Suprapubic skin (tissue), 4 donors: ENCODE measurements at regions not wholly inside any gene's neighbourhood (a gene's known extent, or its start where the extent isn't known, plus 50 kb on each side); places are given as distances from the start of the nearest gene placed in this dataset.

Experiments
- DNase-seq, 2 donors: peaks; one replicate each; pipeline ENCODE4 v3.0.0-alpha.2; 2019; ENCODE audit warnings: low spot score in 2 of 2
- H3K27ac ChIP-seq: fragments of 200-600 bp; sonication (generic); one replicate; pipeline ENCODE4 v1.5.1; 2019
- H3K27me3 ChIP-seq: fragments of 200-600 bp; sonication (generic); one replicate; pipeline ENCODE4 v1.5.1; 2019
- H3K36me3 ChIP-seq: fragments of 200-600 bp; sonication (generic); one replicate; pipeline ENCODE4 v1.5.1; 2019
- H3K4me1 ChIP-seq: fragments of 200-600 bp; sonication (generic); one replicate; pipeline ENCODE4 v1.5.1; 2019
- H3K4me3 ChIP-seq: fragments of 200-600 bp; sonication (generic); one replicate; pipeline ENCODE4 v1.5.1; 2019; ENCODE audit warnings: mild to moderate bottlenecking
- H3K9me3 ChIP-seq: fragments of 200-600 bp; sonication (generic); one replicate; pipeline ENCODE4 v1.5.1; 2019
- EP300 ChIP-seq: sonication (generic); formaldehyde crosslinking; IDR thresholded peaks from one replicate; pipeline ENCODE4 v1.6.1; 2017; ENCODE audit warnings: antibody characterized with exemption
- POLR2A ChIP-seq, 2 donors: fragments of 450-650 bp; IDR thresholded peaks; one replicate each; pipeline ENCODE4 v1.6.1; 2017; ENCODE audit warnings: antibody characterized with exemption in 2 of 2, mild to moderate bottlenecking in 2 of 2, moderate library complexity in 2 of 2
- POLR2AphosphoS5 ChIP-seq, 3 donors: sonication (generic); formaldehyde crosslinking; IDR thresholded peaks; one replicate each; pipeline ENCODE4 v1.6.1; 2017; ENCODE audit warnings: antibody characterized with exemption in 3 of 3
- WGBS: methylation state at CpG from one replicate; pipeline ENCODE4 v1.1.5; 2018; 5-methylcytosine and 5-hydroxymethylcytosine counted together
- TF ChIP-seq, protein P1 (sequence below), 2 donors: fragments of 200-600 bp in 1 of 2; fragments of 450-650 bp in 1 of 2; sonication (generic) in 1 of 2; IDR thresholded peaks; one replicate each; pipeline ENCODE4 v1.5.1; 2016 to 2019; ENCODE audit warnings: antibody characterized with exemption in 2 of 2, mild to moderate bottlenecking in 1 of 2, moderate library complexity in 1 of 2

DNA sequence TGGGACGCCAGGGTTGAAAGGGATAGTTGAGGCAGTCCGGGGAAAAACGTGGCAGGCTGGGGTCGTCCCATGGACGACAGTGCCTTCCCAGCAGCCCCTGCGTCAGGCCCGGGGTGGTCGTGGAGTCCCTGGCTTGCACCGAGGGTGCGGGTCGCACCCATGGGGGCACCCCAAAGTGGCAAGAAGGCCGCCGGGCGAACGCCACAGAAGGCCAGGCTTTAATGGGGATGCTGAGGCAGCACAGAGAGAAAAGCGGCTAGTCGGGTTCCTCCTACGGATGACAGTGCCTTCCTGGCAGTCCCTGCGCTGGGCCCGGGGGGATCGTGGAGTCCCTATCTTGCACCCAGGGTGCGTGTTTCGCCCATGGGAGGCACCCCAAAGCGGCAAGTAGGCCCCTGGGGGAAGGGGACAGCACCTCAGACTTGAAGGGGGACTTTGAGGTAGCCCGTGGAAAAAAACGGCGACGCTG, 158.6 kb upstream of the ALG10B start:
- Histone ChIP-seq H3K36me3 (no peaks in the 10 kb centered on the region), H3K4me3 (no peak overlapping the region), H3K9me3 (no peaks in the 10 kb centered on the region), H3K27me3 (no peaks in the 10 kb centered on the region), H3K4me1 (no peaks in the 10 kb centered on the region), H3K27ac (no peak overlapping the region)
- DNase-seq: no peak
- WGBS: 92% methylated on average over 22 of the region's 28 CpGs
- no peak for TF ChIP-seq EP300
- TF ChIP-seq, protein P1, sequence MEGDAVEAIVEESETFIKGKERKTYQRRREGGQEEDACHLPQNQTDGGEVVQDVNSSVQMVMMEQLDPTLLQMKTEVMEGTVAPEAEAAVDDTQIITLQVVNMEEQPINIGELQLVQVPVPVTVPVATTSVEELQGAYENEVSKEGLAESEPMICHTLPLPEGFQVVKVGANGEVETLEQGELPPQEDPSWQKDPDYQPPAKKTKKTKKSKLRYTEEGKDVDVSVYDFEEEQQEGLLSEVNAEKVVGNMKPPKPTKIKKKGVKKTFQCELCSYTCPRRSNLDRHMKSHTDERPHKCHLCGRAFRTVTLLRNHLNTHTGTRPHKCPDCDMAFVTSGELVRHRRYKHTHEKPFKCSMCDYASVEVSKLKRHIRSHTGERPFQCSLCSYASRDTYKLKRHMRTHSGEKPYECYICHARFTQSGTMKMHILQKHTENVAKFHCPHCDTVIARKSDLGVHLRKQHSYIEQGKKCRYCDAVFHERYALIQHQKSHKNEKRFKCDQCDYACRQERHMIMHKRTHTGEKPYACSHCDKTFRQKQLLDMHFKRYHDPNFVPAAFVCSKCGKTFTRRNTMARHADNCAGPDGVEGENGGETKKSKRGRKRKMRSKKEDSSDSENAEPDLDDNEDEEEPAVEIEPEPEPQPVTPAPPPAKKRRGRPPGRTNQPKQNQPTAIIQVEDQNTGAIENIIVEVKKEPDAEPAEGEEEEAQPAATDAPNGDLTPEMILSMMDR (IDR thresholded peaks at IDR 0.05): no peak
- TF ChIP-seq POLR2A (IDR thresholded peaks at IDR 0.05): no peak
- TF ChIP-seq POLR2AphosphoS5 (IDR thresholded peaks at IDR 0.05): no peak

DNA sequence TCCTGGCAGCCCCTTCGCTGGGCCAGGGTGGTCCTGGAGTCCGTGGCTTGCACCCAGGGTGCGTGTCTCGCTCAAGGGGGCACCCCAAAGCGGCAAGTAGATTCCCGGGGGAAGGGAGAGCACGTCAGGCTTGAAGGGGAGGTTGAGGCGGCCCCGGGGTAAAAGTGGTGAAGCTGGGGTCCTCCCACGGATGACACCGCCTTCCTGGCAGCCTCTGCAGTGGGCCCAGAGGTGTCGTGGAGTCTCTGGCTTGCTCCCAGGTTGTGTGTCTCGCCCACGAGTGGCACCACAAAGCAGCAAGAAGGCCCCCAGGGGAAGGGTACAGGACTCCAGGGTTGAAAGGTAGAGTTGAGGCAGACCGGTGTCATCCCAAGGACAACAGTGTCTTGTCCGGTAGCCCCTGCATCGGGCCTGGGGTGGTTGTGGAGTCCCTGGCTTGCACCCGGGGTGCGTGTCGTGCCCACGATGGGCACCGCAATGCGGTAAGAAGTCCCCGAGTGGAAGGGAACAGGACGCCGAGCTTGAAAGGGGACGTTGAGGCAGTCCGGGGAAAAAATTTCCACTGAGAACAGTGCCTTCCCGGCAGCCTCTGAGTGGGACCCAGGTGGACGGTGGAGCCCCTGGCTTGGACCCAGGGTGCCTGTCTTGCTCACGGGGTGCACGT, 158.0 kb upstream of the ALG10B start:
- DNase-seq: no peak
- Histone ChIP-seq H3K27ac (no peak overlapping the region), H3K4me1 (no peaks in the 10 kb centered on the region), H3K4me3 (no peak overlapping the region), H3K9me3 (no peaks in the 10 kb centered on the region), H3K27me3 (no peaks in the 10 kb centered on the region), H3K36me3 (no peaks in the 10 kb centered on the region)
- TF ChIP-seq POLR2AphosphoS5 (IDR thresholded peaks at IDR 0.05) (no peak), POLR2A (IDR thresholded peaks at IDR 0.05) (no peak), EP300 (no peak)
- TF ChIP-seq, protein P1 (IDR thresholded peaks at IDR 0.05): no peak
- 91% methylated on average over 32 of the region's 32 CpGs for WGBS

GRCh38 chr12:38159092-38159551, 157.5 kb upstream of the ALG10B start:
- Histone ChIP-seq H3K9me3 (no peaks in the 10 kb centered on the region), H3K27me3 (no peaks in the 10 kb centered on the region), H3K4me1 (no peaks in the 10 kb centered on the region), H3K27ac (no peak overlapping the region), H3K4me3 (no peak overlapping the region), H3K36me3 (no peaks in the 10 kb centered on the region)
- WGBS: 92% methylated on average over 13 of the region's 19 CpGs
- TF ChIP-seq EP300 (no peak), POLR2AphosphoS5 (IDR thresholded peaks at IDR 0.05) (no peak), POLR2A (IDR thresholded peaks at IDR 0.05) (no peak)
- TF ChIP-seq, protein P1 (IDR thresholded peaks at IDR 0.05): no peak
- no peak for DNase-seq

DNA sequence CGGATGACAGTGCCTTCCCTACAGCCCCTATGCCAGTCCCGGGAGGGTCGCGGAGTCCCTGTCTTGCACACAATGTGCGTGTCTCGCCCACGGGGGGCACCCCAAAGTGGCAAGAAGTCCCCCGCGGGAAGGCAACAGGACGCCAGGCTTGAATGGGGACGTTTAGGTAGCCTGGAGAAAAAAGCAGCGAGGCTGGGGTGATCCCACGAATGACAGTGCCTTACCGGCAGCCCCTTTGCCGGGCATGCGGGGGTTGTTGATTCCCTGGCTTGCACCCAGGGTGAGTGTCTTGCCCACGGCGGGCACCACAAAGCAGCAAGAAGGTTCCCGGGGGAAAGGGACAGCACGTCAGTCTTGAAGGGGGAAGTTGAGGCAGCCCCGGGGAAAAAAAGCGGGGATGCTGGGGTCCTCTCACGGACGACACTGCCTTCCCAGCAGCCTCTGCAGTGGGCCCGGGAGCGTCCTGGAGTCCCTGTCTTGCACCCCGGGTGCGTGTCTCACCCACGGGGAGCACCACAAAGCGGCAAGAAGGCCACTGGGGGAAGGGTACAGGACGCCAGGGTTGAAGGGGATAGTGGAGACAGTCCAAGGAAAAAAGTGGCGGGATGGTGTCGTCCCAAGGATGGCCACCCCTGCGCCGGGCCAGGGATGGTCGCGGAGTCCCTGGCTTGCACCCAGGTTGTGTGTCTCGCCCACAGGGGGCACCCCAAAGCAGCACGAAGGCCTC, 156.8 kb upstream of the ALG10B start:
- DNase-seq: no peak
- WGBS: 90% methylated on average over 39 of the region's 39 CpGs
- no peaks in the 10 kb centered on the region for H3K4me1 ChIP-seq
- H3K27ac ChIP-seq: no peak overlapping the region
- no peak overlapping the region for H3K4me3 ChIP-seq
- H3K27me3 ChIP-seq: no peaks in the 10 kb centered on the region
- no peaks in the 10 kb centered on the region for H3K9me3 ChIP-seq
- TF ChIP-seq EP300 (no peak), POLR2AphosphoS5 (IDR thresholded peaks at IDR 0.05) (no peak), POLR2A (IDR thresholded peaks at IDR 0.05) (no peak)
- TF ChIP-seq, protein P1 (IDR thresholded peaks at IDR 0.05): no peak
- no peaks in the 10 kb centered on the region for H3K36me3 ChIP-seq
